HEK293 (cell line): ENCODE measurements at regions not wholly inside any gene's neighbourhood (a gene's known extent, or its start where the extent isn't known, plus 50 kb on each side); places are given as distances from the start of the nearest gene placed in this dataset.

Source experiments
- CTCF ChIP-seq: fragments of 450-650 bp; formaldehyde crosslinking; IDR thresholded peaks from 2 replicates; pipeline ENCODE4 v1.5.1; 2016; ENCODE audit warnings: missing biosample characterization, missing genetic modification characterization
- ELK4 ChIP-seq: IDR thresholded peaks from 2 replicates; pipeline ENCODE4 v1.6.1; 2011; ENCODE audit warnings: mild to moderate bottlenecking, low read depth, low read length, borderline replicate concordance
- KLF16 ChIP-seq: fragments of 450-650 bp; formaldehyde crosslinking; IDR thresholded peaks from 2 replicates; pipeline ENCODE4 v1.5.1; 2017; ENCODE audit warnings: missing biosample characterization, missing genetic modification characterization
- REST ChIP-seq: fragments of 450-650 bp; formaldehyde crosslinking; IDR thresholded peaks from 2 replicates; pipeline ENCODE4 v1.5.1; 2016; ENCODE audit warnings: missing biosample characterization, missing genetic modification characterization

GRCh38 chr9:117552811-117553210 lies 138.0 kb upstream of the ASTN2 start:
- no peak for TF ChIP-seq KLF16
- TF ChIP-seq CTCF (tag by site-specific recombination), result no peak
- TF ChIP-seq ELK4, result no peak
- TF ChIP-seq REST (tag by site-specific recombination), result no peak
